ENCODE measurements at regions not wholly inside any gene's neighbourhood (a gene's known extent, or its start where the extent isn't known, plus 50 kb on each side); places are given as distances from the start of the nearest gene placed in this dataset.

DNA sequence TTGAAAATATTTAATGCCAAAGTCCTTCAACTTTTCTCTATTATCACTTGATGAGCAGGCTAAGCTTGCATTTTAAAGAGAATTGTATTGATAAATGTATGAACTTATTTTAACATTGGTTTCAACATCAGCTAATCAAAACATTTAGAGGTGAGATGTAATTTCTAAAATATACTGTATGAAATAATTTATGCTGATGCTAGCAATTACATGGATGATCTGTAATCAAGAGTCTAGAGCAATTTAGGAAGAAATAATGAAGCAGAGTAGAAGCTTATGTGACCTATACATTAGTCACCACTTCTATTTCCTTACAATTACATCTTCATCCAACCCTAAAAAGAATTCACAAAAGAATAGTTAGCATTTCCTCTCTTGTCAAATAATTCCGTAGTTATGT lies 226.8 kb downstream of the KLHL4 start:
- DNase-seq (ENCODE audit: low spot score) (no peak), FAIRE-seq (no peak), ATAC-seq (no peak)
- Histone ChIP-seq H4K20me1 (ENCODE audit: insufficient read depth, low read length) (no peaks in the 10 kb centered on the region), H3K4me2 (ENCODE audit: low read depth, low read length) (no peak overlapping the region), H3K4me3 (replicated peaks in 1 of 3; ENCODE audit: insufficient read depth in 1 of 3, low read depth in 2 of 3, low read length in 3 of 3) (no peak overlapping the region), H3K9me3 (ENCODE audit: low read length) (no peaks in the 10 kb centered on the region), H3K4me1 (ENCODE audit: insufficient read depth, low read length) (no peaks in the 10 kb centered on the region), H3K79me2 (ENCODE audit: insufficient read depth, low read length) (no peaks in the 10 kb centered on the region), H2AFZ (ENCODE audit: low read length) (no peak overlapping the region), H3K9ac (ENCODE audit: insufficient read depth, low read depth, low read length) (no peak overlapping the region), H3K27ac (ENCODE audit: extremely low read length, insufficient read depth, low read length) (no peak overlapping the region), H3K36me3 (replicated peaks in 1 of 2; ENCODE audit: control insufficient read depth in 1 of 2, insufficient read depth in 2 of 2, low read length in 2 of 2) (no peaks in the 10 kb centered on the region), H3K27me3 (ENCODE audit: control insufficient read depth in 1 of 2, insufficient read depth in 2 of 2, low read length in 2 of 2) (no peaks in the 10 kb centered on the region)
- TF ChIP-seq MAFK (conservative IDR thresholded peaks at IDR 0.05 in 1 of 2, IDR thresholded peaks at IDR 0.05 in 1 of 2; ENCODE audit: low read length in 2 of 2) = peak in 1 of 2 experiments; percentile 78; a peak in 3 of 4 replicates
- peak; percentile 52; the same call in 1 of the 2 replicates for TF ChIP-seq MAFF (IDR thresholded peaks at IDR 0.05; ENCODE audit: low read depth, low read length)
- TF ChIP-seq SYNCRIP (IDR thresholded peaks at IDR 0.05; ENCODE audit: insufficient read depth, low read depth, low read length) = no peak
- no TSS peak for BruUV-seq (replicated peaks)
- intact Hi-C loops (cut with micrococcal nuclease; ENCODE audit: unreplicated experiment) = no loop called here
- in situ Hi-C loops (cut with HindIII; ENCODE audit: extremely low pct_ligation_motif_present, low pct_unique_long_range_greater_than_20kb) = no loop called here
- POLR2A ChIA-PET = no interaction called here
- CTCF ChIA-PET (ENCODE audit: low intra/inter-chr PET ratio, low total read pairs) = no interaction called here
- 0% methylated on average over 1 of the region's 1 CpG for WGBS (ENCODE audit: low lambda C conversion rate)

DNA sequence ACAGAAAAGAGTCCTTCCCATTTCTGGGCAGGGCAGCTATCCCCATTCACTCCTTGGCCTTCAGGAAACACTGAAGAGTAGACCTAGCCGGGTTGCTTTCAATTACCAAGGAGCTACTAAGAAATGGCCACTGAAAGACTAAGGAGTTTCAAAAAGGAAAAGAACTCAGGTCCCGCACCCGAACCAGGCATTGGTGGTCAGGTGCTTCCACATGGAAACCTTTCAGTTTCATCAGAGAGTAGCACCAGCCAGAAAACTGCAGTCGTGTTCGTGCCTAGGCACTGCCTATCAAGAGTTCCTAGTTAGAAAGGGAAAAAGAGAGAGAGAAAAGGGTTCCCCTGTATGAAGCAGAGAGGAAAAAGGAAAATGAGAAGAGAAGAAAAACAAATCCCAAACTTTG lies 237.9 kb downstream of the KLHL4 start:
- ATAC-seq (no peak), FAIRE-seq (no peak), DNase-seq (ENCODE audit: low spot score) (no peak)
- CTCF ChIA-PET (ENCODE audit: low intra/inter-chr PET ratio, low total read pairs) = no interaction called here
- Histone ChIP-seq H3K9ac (ENCODE audit: insufficient read depth, low read depth, low read length) (no peak overlapping the region), H3K79me2 (ENCODE audit: insufficient read depth, low read length) (no peaks in the 10 kb centered on the region), H3K4me1 (ENCODE audit: insufficient read depth, low read length) (no peaks in the 10 kb centered on the region), H3K27ac (ENCODE audit: extremely low read length, insufficient read depth, low read length) (no peak overlapping the region), H3K27me3 (ENCODE audit: control insufficient read depth in 1 of 2, insufficient read depth in 2 of 2, low read length in 2 of 2) (no peaks in the 10 kb centered on the region), H3K9me3 (ENCODE audit: low read length) (no peaks in the 10 kb centered on the region; the same call in 1 of the 2 replicates), H3K4me3 (replicated peaks in 1 of 3; ENCODE audit: insufficient read depth in 1 of 3, low read depth in 2 of 3, low read length in 3 of 3) (no peak overlapping the region), H4K20me1 (ENCODE audit: insufficient read depth, low read length) (no peaks in the 10 kb centered on the region), H3K4me2 (ENCODE audit: low read depth, low read length) (no peak overlapping the region), H3K36me3 (replicated peaks in 1 of 2; ENCODE audit: control insufficient read depth in 1 of 2, insufficient read depth in 2 of 2, low read length in 2 of 2) (no peaks in the 10 kb centered on the region), H2AFZ (ENCODE audit: low read length) (no peak overlapping the region)
- TF ChIP-seq CCDC6 (CRISPR knock-in tag; IDR thresholded peaks at IDR 0.05) = no peak
- no peak for TF ChIP-seq ONECUT2 (CRISPR knock-in tag; IDR thresholded peaks at IDR 0.05)
- no peak for TF ChIP-seq ZBTB37 (CRISPR knock-in tag; IDR thresholded peaks at IDR 0.05)
- no peak for TF ChIP-seq SIX1 (CRISPR knock-in tag; IDR thresholded peaks at IDR 0.05; ENCODE audit: borderline replicate concordance)
- no peak for TF ChIP-seq ZNF577 (CRISPR knock-in tag; IDR thresholded peaks at IDR 0.05; ENCODE audit: borderline replicate concordance, low read depth)
- no peak for TF ChIP-seq NCOA1 (CRISPR knock-in tag; IDR thresholded peaks at IDR 0.05)
- no peak for TF ChIP-seq FOXA3 (CRISPR knock-in tag; IDR thresholded peaks at IDR 0.05)
- TF ChIP-seq THYN1 (CRISPR knock-in tag; IDR thresholded peaks at IDR 0.05; ENCODE audit: borderline replicate concordance, low read depth) = no peak
- TF ChIP-seq SALL2 (CRISPR knock-in tag; IDR thresholded peaks at IDR 0.05) = no peak
- TF ChIP-seq MXD4 (CRISPR knock-in tag; IDR thresholded peaks at IDR 0.05) = no peak
- TF ChIP-seq KLF6 (CRISPR knock-in tag; IDR thresholded peaks at IDR 0.05) = no peak
- TF ChIP-seq MAFG (CRISPR knock-in tag; IDR thresholded peaks at IDR 0.05) = no peak
- no peak for TF ChIP-seq ZNF383 (CRISPR knock-in tag; IDR thresholded peaks at IDR 0.05; ENCODE audit: borderline replicate concordance)
- POLR2A ChIA-PET = no interaction called here
- in situ Hi-C loops (cut with HindIII; ENCODE audit: extremely low pct_ligation_motif_present, low pct_unique_long_range_greater_than_20kb) = no loop called here
- 0% methylated on average over 5 of the region's 5 CpGs for WGBS (ENCODE audit: low lambda C conversion rate)
- BruUV-seq (replicated peaks) = no TSS peak
- intact Hi-C loops (cut with micrococcal nuclease; ENCODE audit: unreplicated experiment) = no loop called here

Data from HepG2 (cell line).